Stimulated activated CD4-positive, alpha-beta T cell treated with anti-CD3 and anti-CD28 coated beads, TNF-alpha, amount 100 ng/mL, for 1 hour (primary cell): ENCODE measurements at regions not wholly inside any gene's neighbourhood (a gene's known extent, or its start where the extent isn't known, plus 50 kb on each side); places are given as distances from the start of the nearest gene placed in this dataset.
"Not testable (repeated sequence)": the region's sequence is repeated elsewhere in the genome, so short reads cannot be mapped to it uniquely, and the experiment has no call there.

ENCODE experiments used
- DNase-seq, 3 donors: peaks; one replicate each; pipeline ENCODE4 v3.0.0-alpha.2; 2020; ENCODE audit warnings: low read depth in 3 of 3, low spot score in 1 of 3

DNA sequence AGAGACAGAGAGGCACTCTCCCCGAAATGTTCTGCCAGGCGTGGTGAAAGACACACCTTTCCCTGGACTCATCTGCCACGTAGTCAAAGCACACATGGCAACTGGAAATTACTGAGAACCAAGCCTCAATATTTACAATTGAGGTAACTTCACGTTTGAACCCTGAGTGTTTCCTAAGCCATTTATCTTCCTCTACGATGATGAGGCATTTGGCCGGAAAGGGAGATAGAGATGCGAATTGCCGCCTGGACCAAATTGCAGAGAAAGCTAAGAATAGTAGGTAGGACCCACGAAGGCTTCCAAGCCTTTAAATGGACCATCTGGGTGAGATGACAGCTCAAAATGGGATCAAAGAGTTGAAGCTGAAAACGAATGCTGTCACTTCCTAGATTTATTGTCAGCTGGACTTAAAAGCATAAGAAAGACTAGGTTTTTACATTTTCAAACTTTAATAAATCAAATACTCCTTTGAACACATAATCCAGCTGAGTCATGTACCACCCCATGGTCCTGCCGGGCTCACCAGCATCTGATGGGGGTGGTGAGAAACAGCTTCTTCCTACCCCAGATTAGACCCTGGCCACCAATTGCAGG, 135.6 kb upstream of the LYZL2 start:
- no peak for DNase-seq

DNA sequence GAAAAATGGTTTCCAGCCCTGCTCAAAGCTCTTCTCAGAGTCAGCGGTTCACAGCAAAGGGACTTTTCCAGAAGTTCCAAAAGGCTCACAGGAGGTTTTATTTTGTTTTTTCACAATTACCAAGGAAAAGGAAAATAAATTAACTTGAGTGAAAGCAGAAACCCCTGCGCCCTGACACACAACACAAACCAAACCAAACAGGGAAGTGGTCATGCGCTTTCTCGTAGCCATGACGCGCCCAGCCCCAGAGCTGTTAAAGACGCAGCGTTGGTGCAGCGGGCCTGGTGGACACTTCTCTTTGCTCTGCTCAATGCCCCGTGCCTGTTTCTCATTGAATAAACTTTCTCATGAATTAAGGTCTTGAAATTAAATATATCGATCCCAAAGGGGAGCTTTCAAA, 134.4 kb upstream of the LYZL2 start:
- DNase-seq = no peak

DNA sequence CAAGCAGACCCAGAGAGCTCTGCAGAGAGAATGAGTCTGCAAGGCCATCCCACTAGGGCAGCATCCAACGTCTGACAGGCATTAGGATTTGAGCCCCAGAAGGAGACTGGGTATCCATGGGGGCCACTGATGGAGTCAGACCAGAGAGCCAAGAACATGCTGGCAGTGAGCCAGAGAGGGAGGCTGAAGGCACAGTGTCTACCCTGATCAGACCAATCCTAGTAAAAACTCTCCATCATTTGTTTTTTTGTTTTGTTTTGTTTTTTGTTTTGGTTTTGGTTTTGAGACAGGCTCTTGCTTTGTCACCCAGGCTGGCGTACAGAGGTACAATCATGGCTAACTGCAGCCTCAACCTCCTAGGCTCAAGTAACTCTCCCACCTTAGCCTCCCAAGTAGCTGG, 133.1 kb upstream of the LYZL2 start:
- DNase-seq = no peak

DNA sequence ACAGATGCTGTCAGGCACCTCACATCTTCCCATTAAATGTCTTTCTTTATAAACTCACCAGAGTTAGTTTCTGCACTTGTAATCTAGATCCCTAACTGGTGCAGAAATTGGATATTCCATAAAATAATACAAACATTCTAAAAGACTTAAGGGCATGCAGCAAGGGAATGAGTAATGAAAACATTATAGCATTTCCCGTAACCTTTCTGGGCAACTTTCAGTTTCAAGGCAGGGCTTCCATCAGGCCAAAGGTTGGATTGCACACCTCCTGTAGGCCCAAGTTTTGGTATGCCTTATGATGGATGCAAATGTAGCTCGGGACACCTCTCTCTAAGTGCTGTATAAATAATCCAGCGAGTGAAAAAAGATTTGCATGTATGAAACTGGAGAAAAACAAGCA, 129.9 kb upstream of the LYZL2 start:
- no peak for DNase-seq

DNA sequence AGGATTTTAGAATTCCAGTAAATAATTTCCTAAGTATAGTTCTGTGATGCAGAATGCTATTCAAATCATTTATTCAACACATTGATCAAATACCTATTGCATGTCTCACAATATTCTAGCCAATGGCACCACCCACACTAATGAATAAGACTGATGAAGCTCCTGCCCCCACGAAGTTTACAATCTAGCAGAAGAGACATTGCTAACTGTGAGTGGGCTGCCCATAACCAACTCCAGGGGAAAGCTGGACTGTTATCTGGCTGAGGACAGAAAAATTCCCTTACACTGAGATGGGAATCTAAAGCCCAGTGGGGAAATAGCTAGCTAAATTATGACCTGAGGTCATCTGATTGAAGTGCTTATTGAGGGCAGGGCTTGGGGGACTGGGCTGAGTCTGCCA, 128.8 kb upstream of the LYZL2 start:
- no peak for DNase-seq

DNA sequence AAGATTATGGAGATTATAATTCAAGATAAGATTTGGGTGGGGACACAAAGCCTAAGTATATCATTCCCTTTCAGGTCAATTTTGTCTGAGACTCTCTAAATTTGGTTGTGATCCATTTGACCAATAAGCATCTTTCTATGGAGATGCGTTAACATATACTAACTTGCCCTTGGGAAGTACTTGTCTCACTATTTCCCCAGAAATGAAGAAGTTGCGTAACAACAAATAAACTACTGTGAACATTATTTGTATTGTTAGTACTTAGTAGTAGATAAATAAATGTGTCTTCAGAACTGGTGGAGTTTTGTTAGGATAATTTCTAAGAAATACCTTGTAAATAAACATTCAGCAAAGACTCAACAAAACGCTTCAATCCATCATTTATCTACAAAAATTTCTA, 127.3 kb upstream of the LYZL2 start:
- no peak for DNase-seq

DNA sequence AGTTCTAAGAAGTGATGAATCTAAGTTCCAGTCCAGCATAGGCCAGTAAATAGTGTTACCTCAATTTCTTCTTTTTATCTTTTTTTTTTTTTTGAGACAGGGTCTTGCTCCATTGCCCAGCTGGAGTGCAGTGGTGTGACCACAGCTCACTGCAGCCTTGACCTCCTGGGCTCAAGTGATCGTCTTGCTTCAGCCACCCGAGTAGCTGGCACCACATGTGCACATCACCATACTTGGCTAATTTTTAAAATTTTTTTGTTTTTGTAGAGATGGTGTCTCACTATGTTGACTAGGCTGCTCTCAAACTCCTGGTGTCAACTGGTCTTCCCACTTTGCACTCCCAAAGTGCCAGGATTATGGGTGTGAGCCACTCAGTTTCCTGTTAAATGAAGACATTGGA, 126.6 kb upstream of the LYZL2 start:
- no peak for DNase-seq

DNA sequence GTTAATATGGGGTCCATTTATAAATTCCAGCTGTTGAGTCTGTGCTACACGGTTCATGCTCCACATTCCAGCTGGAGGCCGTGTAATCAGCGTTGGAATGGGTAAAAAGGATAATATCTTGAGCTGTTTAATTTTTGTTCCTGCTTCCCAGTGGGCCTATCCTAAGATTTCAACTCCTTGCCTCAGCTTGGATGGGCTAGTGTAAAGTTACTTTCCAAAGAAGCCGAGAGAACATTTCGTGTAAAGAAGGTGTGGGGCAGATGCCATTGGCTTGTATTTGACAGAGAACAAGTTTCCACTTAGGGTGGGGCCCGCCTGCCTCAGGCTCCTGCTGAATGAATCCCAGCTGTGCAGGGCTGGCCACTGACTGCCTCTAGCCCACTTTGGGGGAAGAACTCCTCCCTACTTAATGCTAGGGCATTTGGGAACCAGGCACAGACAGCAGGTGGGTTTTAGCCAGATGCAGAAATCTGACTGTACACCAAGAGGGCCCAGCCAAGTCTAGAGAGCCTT, 125.9 kb upstream of the LYZL2 start:
- no peak for DNase-seq

DNA sequence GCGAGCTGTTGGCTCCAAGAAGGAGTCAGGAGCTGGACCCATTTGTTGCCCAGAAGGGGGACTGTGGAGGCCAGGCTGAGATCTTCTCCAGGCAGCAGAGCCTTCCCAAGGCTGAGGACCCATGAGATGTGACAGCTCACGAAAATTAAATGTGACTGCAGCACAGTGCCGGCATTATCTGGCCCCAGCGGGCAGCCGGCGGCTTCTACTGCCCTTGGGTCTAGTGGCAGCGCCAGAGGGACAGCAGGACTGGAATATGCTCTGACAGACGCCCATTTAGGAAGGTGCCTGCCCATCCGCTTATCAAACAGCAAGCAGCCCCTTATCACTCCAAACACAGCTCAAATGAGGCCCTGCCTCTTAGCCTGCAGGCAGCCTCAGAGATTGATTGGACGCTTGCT, 122.9 kb upstream of the LYZL2 start:
- no peak for DNase-seq

DNA sequence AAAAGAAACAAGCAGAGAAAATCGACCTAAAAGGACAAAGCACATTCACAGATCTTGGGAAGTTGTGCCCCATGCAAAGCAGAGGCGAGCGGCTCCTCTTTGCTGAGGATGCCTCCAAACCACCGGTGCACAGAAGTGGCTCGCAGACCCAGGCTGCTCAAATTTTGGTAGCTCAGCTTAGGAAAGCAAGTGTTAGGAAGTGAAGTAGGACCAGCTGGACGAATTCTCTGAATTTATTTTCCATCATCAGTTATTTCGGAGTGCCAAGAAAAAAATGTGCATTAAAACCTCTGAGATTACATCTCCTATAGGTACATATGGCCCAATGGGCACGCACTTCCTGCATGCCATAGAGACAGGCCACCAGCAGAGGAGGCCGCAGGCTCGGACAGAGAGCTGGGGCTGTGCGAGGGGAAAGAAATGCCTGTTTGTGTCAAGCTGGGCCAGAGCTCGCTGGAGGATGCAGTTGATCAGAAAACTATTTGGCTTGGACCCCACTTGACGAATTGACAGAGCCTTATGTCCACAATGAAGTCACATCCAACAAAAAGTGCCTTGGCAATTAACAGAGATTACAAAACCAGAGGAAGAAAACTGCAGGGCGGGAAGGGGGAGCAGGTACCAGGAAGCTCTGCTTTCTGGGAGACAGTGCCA, 122.3 kb upstream of the LYZL2 start:
- DNase-seq = peak in 2 of 3 donors; percentile 52 to 56

DNA sequence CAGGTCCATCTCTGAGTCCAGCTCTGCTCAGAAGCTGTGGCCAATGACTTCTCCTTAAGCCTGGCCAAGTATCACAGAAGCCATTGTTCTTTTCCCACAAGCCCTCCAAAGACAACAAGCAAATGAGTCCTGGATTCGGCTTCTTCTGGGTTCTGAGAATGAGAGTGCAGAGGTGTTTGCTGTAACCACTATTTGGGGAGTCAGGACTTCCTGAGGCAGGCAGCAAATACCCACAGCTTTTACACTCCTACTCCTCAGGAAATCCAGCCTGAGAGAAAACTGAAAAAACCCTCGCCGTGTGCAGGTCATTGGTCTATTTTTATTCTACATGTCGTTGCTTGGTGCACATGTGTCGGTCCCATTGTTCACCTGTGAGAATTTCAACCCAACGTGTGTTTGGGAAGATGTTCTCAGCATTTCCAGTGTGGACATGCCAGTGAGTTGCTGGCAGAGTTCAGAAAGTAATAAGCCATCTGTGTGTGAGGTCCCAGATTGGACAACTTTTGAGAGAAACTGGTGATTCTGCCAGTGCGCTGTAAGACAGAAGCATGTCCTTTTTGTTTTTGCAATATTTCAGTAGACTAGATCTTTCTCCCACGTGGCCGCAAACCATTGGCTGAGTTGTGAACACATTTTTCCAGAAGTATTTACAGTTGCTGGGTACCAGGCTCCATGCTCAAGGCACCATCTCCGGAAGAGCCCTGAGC, 121.6 kb upstream of the LYZL2 start:
- DNase-seq = no peak

DNA sequence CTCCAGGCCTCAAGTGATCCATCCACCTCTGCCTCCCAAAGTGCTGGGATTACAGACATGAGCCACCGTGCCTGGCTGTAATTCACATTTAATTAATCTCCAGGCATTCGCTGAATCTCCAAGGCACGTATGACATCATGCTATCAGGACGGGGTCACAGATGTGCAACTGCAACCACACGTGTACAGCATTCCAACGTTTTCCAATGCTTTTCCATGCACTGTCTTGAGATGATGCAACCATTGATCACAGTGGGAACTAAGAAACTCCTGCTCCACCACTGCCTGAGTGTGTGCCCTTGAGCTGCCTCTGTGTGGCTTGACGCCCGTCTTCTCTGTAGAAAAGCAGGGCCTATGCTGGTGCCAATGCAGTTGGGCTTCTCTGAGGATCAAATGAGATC, 119.8 kb upstream of the LYZL2 start:
- no peak for DNase-seq

DNA sequence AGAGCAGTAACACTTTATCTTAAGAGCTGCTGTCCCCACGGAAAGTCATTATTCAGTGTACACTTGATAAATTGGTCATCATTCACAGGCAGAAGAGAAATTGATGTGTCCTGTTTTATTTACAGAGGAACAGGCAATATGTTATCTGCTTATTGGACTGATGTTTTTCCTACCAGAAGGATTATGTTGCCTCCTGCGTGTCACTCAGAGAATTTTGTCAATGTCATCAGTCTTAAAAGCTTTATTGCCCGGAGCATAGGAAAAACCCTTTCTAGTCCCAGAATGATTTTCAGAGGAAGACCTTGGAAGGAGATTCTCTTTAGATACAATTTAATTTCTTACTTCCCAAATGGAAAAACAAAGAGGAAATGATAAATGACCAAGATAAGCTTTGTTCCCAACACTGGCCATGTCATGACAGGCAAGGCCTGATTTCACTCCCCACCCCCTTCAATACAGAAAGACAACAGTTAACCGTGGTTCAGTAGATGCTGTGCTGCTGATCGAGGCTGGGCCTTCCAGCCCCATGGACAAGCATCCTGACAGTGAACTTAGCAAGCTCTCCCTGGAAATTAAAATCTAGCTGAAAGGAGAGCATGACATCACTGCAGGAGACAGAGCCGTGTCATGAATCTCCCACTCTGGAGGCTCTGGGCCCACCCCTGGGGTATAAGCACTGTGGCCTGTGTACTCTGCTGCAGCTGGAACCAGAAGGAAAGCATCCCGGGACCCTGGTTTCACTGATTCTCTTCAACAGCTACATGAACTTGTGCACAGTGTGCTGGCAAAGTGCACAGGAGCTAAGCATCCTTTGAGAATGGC, 118.8 kb upstream of the LYZL2 start:
- DNase-seq = no peak

DNA sequence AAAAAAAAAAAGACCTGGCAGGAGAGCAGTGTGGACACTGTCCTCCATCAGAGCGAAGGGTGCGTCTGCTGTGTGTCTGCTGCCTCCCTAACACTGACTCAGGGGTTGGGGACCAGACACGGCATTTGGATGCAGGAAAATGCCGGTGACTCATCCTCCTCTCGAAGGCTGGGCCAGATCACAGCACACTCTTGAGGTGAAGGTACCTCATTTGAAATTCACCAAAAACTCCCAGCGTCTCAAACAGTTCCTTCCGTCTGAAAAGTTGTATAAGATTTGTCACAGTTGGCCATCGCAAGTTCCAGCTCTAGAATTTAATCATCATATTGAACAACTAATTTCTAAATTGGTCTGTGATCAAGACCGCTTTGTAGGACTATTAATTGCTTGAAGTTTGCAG, 118.1 kb upstream of the LYZL2 start:
- DNase-seq = peak in 2 of 3 donors; percentile 5 to 14

DNA sequence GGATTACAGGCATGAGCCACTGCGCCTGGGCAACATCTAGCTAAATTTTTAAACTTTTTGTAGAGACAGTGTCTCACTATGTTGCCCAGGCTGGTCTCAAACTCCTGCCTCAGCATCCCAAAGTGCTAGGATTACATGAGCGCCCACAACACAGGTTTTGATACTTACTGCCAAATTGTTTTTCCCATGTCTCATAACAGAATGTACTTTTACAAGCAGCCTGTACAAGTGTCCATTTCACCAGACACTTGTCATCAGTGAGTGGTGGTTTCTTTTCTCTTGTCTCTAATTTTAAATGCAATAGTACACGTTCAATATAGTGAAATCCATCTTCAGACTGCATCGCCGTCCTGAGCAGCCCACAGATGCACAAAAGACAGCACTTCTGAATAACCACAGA, 116.4 kb upstream of the LYZL2 start:
- no peak for DNase-seq

DNA sequence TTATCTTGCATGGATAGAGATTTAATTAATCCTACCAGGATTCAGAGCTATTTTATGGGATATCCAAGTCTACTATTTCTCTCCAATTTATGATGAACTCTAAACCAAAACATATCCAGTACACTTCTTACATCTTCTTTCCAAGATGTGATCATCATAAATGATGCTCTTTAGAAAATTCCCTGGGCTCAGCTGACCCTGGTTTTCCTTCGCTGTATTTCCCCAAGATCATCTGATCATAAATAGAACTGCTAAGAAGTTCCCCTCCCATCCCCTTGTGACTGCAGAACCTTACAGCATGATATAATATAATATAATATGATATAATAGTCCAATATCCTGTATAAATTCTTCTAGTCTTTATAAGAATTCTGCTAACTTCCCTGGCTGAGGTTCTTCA, 114.6 kb upstream of the LYZL2 start:
- DNase-seq = no peak

DNA sequence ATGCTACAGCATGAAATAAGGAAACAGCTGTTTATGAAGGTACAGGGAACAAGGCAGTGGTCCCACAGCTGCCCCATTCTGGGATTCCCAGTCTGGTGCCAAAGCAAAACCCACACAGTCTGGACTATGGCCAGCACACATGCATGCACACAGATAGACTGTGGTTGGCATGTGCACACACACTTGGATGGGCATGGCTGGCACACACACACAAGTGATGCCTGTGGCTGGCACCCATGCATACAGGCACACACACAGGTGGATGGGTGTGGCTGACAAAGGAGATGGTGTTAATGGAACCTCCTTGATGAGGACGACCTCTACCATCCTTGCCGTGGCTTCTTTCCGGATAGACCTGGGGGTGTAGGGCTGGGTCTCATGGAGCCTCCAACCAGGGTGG, 114.0 kb upstream of the LYZL2 start:
- DNase-seq = no peak

DNA sequence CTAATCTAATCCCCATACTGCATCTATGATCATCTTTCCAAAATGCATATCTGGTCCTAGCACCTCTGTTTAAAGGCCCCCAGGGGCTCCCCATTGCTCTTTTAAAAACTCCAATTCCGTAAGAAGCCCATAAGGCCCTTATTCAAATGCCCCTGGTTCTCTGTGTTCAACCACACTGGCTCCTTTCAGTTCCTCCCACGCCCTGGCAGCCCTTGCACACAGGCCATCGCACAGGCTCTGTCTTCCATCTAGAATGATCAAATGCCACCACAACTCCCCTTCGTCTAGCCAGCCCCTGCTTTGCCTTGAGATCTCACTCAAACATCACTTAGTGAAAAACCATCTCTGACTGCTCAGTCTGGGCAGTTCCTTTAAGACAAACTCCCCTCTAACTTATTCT, 112.9 kb upstream of the LYZL2 start:
- DNase-seq = no peak

DNA sequence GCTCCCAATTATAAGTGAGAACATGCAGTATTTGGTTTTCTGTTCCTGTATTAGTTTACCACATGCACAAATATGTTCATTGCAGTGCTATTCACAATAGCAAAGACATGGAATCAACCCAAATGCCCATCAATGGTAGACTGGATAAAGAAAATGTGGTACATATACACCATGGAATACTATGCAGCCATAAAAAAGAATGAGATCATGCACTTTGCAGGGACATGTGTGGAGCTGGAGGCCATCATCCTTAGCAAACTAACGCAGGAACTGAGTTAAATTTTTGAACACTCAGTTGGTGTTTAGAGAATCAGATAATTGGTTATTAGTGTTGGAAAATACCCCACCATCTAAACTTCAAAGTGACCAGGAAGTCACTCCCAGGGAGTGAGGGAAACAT, 111.2 kb upstream of the LYZL2 start:
- DNase-seq = not testable (repeated sequence)

DNA sequence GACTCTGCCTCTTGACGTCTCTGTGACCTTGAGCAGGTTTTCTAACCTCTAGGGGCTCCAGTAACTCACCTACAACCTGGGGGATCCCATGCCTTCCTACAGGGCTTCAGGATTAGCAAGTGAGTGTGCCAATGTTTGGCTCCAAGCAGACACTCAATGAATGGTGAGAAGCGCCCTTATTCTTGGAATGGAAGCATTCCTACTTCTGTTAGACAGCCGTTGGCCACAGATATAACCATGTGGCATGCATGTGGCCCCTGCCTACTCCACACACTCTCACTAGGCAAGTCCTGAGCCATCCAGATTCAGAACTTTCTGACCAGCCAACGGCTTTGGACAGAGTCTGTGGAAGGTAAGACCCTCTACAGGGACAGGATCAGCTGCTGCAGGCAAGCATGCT, 108.9 kb upstream of the LYZL2 start:
- no peak for DNase-seq

DNA sequence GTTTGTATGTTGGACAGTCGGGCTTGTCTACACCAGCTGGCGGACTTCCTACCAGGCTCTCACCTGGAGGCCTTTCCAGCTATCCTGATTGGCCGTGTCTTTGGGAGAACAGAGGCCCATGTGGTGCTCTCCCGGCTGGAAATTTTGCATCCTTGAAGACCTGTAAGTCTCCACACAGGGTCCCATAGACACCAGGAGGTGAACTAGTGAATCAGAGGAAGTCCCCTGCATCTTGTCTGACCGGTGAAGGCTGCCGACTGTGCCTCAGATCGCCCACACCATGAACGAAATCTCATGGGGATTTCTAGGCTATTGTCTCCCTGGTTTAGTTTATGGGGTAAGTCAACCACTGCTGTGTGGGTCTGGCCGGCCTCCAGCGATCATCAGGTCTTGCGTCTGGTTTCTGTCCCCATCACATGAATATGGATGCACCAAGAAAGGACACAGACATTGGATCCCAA, 108.4 kb upstream of the LYZL2 start:
- DNase-seq = no peak
